Uterus (tissue), 2 donors: ENCODE measurements at regions not wholly inside any gene's neighbourhood (a gene's known extent, or its start where the extent isn't known, plus 50 kb on each side); places are given as distances from the start of the nearest gene placed in this dataset.

ENCODE experiments used
- POLR2A ChIP-seq, 2 donors: fragments of 450-650 bp; IDR thresholded peaks; one replicate each; pipeline ENCODE4 v1.6.1; 2016; ENCODE audit warnings: antibody characterized with exemption in 2 of 2, mild to moderate bottlenecking in 1 of 2, moderate library complexity in 1 of 2
- TF ChIP-seq, protein P1 (sequence below), 4 experiments: fragments of 200-600 bp in 2 of 4; fragments of 450-650 bp in 2 of 4; sonication (generic) in 2 of 4; IDR thresholded peaks; one replicate each; pipeline ENCODE4 v1.5.1; 2016 to 2019; ENCODE audit warnings: antibody characterized with exemption in 4 of 4, mild to moderate bottlenecking in 2 of 4, moderate library complexity in 1 of 4

DNA sequence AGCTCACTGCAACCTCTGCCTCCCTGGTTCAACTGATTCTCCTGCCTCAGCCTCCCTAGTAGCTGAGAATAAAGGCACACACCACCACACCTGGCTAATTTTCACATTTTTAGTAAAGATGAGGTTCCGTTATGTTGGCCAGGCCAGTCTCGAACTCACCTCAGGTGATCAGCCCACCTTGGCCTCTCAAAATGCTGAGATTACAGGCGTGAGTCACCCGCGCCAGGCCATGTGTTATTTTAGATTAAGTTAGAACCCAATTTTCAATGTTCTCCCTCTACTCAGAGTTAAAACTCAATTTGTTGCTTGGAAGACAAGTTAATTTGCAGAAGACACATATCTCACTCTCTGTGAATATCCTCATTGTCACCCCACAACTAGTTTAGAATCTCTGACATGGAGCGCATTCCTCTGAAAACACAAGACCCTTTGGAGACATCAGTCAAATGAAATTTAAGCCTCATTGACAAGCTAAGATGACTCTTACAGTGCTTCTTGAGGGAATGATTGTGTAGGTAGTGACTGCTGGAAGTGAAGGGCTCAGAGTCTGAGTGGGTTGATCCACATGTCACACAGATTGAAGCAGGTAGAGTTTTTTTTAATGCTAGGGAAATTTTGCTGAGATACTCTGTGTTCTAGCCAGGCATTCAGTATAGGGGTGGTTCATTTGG is 60.6 kb upstream of the FRMD4B start:
- TF ChIP-seq, protein P1, sequence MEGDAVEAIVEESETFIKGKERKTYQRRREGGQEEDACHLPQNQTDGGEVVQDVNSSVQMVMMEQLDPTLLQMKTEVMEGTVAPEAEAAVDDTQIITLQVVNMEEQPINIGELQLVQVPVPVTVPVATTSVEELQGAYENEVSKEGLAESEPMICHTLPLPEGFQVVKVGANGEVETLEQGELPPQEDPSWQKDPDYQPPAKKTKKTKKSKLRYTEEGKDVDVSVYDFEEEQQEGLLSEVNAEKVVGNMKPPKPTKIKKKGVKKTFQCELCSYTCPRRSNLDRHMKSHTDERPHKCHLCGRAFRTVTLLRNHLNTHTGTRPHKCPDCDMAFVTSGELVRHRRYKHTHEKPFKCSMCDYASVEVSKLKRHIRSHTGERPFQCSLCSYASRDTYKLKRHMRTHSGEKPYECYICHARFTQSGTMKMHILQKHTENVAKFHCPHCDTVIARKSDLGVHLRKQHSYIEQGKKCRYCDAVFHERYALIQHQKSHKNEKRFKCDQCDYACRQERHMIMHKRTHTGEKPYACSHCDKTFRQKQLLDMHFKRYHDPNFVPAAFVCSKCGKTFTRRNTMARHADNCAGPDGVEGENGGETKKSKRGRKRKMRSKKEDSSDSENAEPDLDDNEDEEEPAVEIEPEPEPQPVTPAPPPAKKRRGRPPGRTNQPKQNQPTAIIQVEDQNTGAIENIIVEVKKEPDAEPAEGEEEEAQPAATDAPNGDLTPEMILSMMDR (IDR thresholded peaks at IDR 0.05) = no peak
- no peak for TF ChIP-seq POLR2A (IDR thresholded peaks at IDR 0.05)
